Parathyroid adenoma (tissue), 2 donors: ENCODE measurements at regions not wholly inside any gene's neighbourhood (a gene's known extent, or its start where the extent isn't known, plus 50 kb on each side); places are given as distances from the start of the nearest gene placed in this dataset.

Experiments used
- H2AFZ ChIP-seq: fragments of 300-600 bp; sonication (generic); one replicate; pipeline ENCODE4 v1.7.0; 2017; ENCODE audit warnings: antibody characterized with exemption, mild to moderate bottlenecking
- H3K27ac ChIP-seq: fragments of 300-600 bp; sonication (generic); one replicate; pipeline ENCODE4 v1.7.0; 2017
- H3K27me3 ChIP-seq: fragments of 300-600 bp; sonication (generic); one replicate; pipeline ENCODE4 v1.7.0; 2017; ENCODE audit warnings: low read length; ENCODE audit not compliant: control insufficient read depth, insufficient read depth
- H3K36me3 ChIP-seq: fragments of 300-600 bp; sonication (generic); one replicate; pipeline ENCODE4 v1.7.0; 2017; ENCODE audit warnings: low read length; ENCODE audit not compliant: control insufficient read depth, insufficient read depth
- H3K4me1 ChIP-seq: fragments of 300-600 bp; sonication (generic); one replicate; pipeline ENCODE4 v1.7.0; 2017; ENCODE audit warnings: control low read depth
- H3K4me2 ChIP-seq: fragments of 300-600 bp; sonication (generic); one replicate; pipeline ENCODE4 v1.7.0; 2017; ENCODE audit warnings: low read length
- H3K4me3 ChIP-seq: fragments of 300-600 bp; sonication (generic); one replicate; pipeline ENCODE4 v1.7.0; 2017; ENCODE audit warnings: low read depth, low read length
- H3K79me2 ChIP-seq: fragments of 300-600 bp; sonication (generic); one replicate; pipeline ENCODE4 v1.7.0; 2017; ENCODE audit warnings: control low read depth
- H3K9ac ChIP-seq: fragments of 300-600 bp; sonication (generic); one replicate; pipeline ENCODE4 v1.7.0; 2017; ENCODE audit warnings: mild to moderate bottlenecking
- H3K9me3 ChIP-seq: fragments of 300-600 bp; sonication (generic); one replicate; pipeline ENCODE4 v1.7.0; 2017; ENCODE audit warnings: low read length; ENCODE audit not compliant: control insufficient read depth
- CTCF ChIP-seq: fragments of 300-600 bp; sonication (generic); IDR thresholded peaks from one replicate; pipeline ENCODE4 v1.7.0; 2017; ENCODE audit warnings: antibody characterized with exemption, mild to moderate bottlenecking
- donor health status: primary hyperparathyroidism.

GRCh38 chr16:85348911-85349334 lies 236.7 kb upstream of the CIBAR2 start:
- Histone ChIP-seq H3K27ac (no peak overlapping the region), H3K9ac (no peak overlapping the region), H3K36me3 (no peaks in the 10 kb centered on the region), H3K9me3 (no peaks in the 10 kb centered on the region), H2AFZ (no peak overlapping the region), H3K27me3 (no peaks in the 10 kb centered on the region), H3K79me2 (peaks cover 29% of the 10 kb centered on the region), H3K4me2 (no peak overlapping the region), H3K4me1 (peaks cover 9% of the 10 kb centered on the region), H3K4me3 (no peak overlapping the region)
- TF ChIP-seq CTCF, result no peak

- H3K4me2 ChIP-seq, result no peak overlapping the region
- peaks cover 24% of the 10 kb centered on the region for H3K79me2 ChIP-seq
- H3K4me3 ChIP-seq, result no peak overlapping the region
- no peak overlapping the region for H3K27ac ChIP-seq
- TF ChIP-seq CTCF, result no peak
- H3K9ac ChIP-seq, result no peak overlapping the region
- no peaks in the 10 kb centered on the region for H3K36me3 ChIP-seq
- no peak overlapping the region for H2AFZ ChIP-seq
- H3K4me1 ChIP-seq, result peaks cover 9% of the 10 kb centered on the region
- H3K9me3 ChIP-seq, result no peaks in the 10 kb centered on the region
- H3K27me3 ChIP-seq, result no peaks in the 10 kb centered on the region
These were observed 237.3 kb upstream of the CIBAR2 start for GRCh38 chr16:85349365-85350145.

- H3K36me3 ChIP-seq, result no peaks in the 10 kb centered on the region
- H3K4me1 ChIP-seq, result peaks cover 9% of the 10 kb centered on the region
- H3K4me2 ChIP-seq, result no peak overlapping the region
- no peaks in the 10 kb centered on the region for H3K27me3 ChIP-seq
- no peak overlapping the region for H3K4me3 ChIP-seq
- H3K9me3 ChIP-seq, result no peaks in the 10 kb centered on the region
- no peak overlapping the region for H2AFZ ChIP-seq
- H3K79me2 ChIP-seq, result peaks cover 28% of the 10 kb centered on the region
- TF ChIP-seq CTCF, result no peak
- no peak overlapping the region for H3K9ac ChIP-seq
- H3K27ac ChIP-seq, result no peak overlapping the region
These were observed 238.0 kb upstream of the CIBAR2 start for GRCh38 chr16:85350146-85350728.

- H3K9me3 ChIP-seq, result no peaks in the 10 kb centered on the region
- peaks cover 9% of the 10 kb centered on the region for H3K4me1 ChIP-seq
- no peak overlapping the region for H3K9ac ChIP-seq
- no peaks in the 10 kb centered on the region for H3K36me3 ChIP-seq
- H3K27me3 ChIP-seq, result no peaks in the 10 kb centered on the region
- H3K4me2 ChIP-seq, result no peak overlapping the region
- TF ChIP-seq CTCF, result no peak
- H3K79me2 ChIP-seq, result peaks cover 30% of the 10 kb centered on the region
- H3K27ac ChIP-seq, result no peak overlapping the region
- H2AFZ ChIP-seq, result no peak overlapping the region
- H3K4me3 ChIP-seq, result no peak overlapping the region
These were observed 238.7 kb upstream of the CIBAR2 start for GRCh38 chr16:85350973-85351372.

GRCh38 chr16:85353013-85353412 lies 240.7 kb upstream of the CIBAR2 start:
- H3K9ac ChIP-seq, result no peak overlapping the region
- H3K4me1 ChIP-seq, result peaks cover 9% of the 10 kb centered on the region
- no peak overlapping the region for H3K4me3 ChIP-seq
- H3K27me3 ChIP-seq, result no peaks in the 10 kb centered on the region
- no peak overlapping the region for H3K4me2 ChIP-seq
- TF ChIP-seq CTCF, result no peak
- no peak overlapping the region for H3K27ac ChIP-seq
- peaks cover 32% of the 10 kb centered on the region for H3K79me2 ChIP-seq
- H3K36me3 ChIP-seq, result no peaks in the 10 kb centered on the region
- no peaks in the 10 kb centered on the region for H3K9me3 ChIP-seq
- H2AFZ ChIP-seq, result no peak overlapping the region
